Left kidney (tissue), 1 donor: ENCODE measurements at regions not wholly inside any gene's neighbourhood (a gene's known extent, or its start where the extent isn't known, plus 50 kb on each side); places are given as distances from the start of the nearest gene placed in this dataset.

Experiments
- DNase-seq: peaks from one replicate; pipeline ENCODE4 v3.0.0-alpha.2; 2013

DNA sequence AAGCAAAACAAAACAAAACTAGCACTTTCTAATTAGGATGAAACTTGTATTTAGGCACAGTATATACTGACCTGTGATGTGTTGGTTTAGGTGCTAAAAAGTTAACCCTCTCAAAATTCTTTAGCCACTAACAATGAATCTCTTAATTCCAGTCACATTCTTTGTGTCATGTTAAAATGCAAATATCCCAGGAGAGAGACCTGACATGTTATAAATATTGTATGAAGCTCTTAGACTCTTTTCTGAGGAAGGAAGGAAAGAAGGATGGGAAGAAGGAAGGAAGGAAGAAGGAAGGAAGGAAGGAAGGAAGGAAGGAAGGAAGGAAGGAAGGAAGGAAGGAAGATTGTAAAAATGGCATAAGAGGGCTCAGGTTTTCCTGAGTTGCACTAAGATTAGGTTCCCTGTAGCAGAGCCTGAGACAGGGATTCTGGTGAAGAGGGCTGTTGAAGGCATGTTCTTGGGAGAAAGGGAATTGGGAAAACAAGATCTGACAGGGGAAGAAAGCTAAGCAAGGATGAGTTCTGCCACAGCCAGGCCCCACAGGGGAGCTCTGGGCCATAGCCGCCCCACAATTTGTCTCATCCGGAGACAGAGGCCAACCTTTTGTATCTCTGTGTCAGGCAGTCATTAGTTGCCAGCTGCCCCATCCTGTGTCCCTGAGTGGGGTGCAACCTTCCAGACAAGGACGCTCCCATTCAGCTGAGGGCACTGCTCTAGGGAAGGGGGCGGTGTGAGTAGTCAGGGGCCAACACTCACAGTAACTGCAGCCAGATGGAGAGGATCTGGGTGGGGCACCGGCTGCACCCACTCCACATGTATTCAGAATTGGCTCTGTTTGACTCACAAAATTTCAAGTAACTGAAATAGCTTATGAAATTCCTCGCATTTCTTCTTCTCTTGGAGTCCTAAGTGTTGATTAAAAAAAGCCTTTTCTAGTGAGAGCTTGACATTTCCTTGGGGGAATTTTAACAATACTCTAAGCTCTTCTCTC lies 189.3 kb upstream of the ARG1 start:
- no peak for DNase-seq

DNA sequence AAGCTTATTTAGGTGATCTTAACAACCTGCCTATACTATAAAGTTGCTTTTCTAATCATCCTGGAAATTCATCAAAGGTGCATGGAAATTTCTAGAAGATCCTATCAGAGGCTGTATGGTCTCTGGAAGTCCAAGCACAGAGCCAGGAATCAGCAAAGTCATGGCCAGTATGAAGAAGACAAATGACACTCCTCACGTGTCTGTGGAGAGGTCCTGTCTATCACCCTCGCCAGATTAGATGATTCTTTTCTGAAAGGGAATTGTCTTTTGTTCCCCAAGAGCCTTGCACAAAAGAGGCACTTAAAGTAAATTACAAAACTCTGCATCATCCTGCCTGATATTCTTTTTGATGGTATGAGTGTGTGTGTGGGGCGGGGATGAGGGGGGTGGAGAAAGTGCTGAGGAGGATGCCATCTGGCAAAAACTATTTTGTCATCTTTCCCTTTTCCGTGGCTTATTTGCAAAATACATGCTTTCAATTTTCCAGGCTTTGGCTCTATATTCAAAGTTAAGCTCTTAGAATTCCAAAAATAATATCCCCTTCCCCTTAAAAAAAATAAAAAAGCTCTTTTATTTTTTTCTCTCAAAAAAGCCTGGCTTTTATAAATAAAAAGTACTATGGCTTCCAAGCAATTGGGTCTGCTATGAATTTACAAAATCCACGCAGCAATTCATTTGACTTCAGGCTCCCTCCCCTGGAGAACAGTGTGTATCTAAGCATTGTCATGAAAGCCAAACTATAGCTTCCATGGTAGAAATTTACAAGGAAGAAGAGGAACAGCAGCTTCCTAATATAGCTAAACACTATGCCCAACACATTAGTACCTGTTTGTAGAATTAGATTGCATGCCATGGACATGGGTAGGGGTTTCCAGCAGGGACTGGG lies 185.2 kb upstream of the ARG1 start:
- no peak for DNase-seq

GRCh38 chr6:131390322-131390721 lies 182.7 kb upstream of the ARG1 start:
- DNase-seq, result no peak

GRCh38 chr6:131391116-131391515 lies 181.9 kb upstream of the ARG1 start:
- DNase-seq, result no peak

DNA sequence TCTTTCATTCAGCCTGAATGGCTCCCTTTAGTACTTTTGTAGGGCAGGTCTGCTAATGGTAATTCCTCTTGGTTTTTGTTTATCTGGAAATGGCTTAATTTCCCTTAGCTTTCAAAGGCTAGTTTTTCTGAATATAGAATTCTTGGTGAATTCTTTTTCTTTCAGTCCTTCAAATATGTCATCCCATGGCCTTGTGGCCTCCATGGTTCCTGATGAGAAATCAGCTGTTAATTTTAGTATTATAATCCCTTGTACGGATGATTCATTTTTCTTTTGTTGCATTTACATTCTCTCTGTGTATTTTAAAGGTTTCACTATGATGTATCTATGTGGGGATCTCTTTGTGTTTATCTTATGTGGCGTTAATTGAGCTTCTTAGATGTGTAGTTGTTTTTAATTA lies 179.6 kb upstream of the ARG1 start:
- DNase-seq, result no peak

- DNase-seq, result no peak
These were observed 178.1 kb upstream of the ARG1 start for GRCh38 chr6:131394768-131395432.

DNA sequence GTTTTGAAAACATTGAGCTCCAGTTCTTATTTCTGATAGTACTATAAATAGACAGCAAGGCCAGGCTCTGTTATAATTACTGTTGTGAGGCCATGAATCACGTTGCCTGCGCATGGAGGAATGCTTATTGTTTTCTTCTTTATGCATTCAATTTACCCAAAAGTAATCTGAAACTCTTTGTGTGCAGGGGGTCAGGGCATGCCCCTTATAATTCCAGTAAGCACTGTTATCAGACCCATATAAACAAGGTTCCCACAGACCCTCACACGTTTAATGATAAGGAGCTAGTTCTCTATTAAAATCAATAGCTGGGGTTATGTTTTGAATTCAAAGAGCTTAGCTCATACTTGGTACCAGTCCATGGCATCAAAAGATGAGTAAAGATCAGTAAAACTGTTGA lies 174.8 kb upstream of the ARG1 start:
- no peak for DNase-seq

GRCh38 chr6:131399433-131399832 lies 173.6 kb upstream of the ARG1 start:
- DNase-seq, result no peak

DNA sequence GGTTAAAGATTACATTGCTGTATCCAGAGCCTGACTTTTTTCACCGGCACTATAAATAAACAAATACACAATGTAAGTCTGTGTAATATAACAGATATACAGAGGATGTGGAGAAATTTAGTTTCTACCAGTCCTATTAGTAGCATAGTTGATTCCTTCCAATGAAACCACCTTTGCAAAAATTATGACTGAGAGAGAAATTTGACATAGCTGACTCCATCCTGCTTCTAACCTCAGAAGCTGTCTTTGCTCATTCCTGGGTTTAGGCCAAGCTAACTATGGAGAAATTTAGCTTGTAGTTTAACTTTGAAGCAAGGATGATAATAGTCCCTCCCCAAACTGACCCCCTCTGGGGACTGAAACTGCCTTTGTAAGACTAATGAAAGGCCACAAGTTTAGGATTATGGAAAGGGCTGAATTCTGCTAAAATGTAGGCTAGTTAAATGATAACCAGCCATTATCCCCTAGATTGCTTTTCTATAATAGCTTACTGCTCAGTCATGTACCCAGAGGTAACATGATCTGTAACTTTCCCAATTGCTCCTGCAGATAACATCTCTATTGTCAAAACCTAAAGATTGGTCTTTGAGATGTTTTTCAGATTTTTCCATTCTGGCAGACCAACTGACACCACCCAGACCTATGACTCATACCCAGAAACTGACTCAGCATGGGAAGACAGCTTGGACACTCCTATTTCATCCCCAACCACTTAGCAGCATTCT lies 172.8 kb upstream of the ARG1 start:
- no peak for DNase-seq

GRCh38 chr6:131400779-131401496 lies 172.1 kb upstream of the ARG1 start:
- no peak for DNase-seq

DNA sequence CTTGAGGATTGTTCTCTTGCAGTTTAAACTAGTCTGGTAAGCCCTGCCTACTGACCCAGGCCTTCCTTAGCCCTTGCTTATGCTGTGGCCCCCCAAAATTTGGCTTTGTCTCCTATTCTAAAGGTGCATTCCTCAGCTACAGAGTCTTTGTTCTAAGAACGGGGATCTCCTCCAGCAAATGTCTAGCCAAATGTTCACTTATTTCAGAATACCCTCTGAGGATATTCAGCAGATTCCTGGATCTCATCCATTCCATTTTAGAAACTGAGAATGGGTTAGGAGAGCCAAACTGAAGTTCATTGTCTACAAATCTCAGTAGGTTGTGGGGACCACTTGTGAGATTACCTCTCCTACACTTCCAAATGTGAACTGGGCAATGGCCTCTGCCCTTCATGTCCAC lies 164.2 kb upstream of the ARG1 start:
- no peak for DNase-seq

GRCh38 chr6:131410785-131411184 lies 162.2 kb upstream of the ARG1 start:
- no peak for DNase-seq

DNA sequence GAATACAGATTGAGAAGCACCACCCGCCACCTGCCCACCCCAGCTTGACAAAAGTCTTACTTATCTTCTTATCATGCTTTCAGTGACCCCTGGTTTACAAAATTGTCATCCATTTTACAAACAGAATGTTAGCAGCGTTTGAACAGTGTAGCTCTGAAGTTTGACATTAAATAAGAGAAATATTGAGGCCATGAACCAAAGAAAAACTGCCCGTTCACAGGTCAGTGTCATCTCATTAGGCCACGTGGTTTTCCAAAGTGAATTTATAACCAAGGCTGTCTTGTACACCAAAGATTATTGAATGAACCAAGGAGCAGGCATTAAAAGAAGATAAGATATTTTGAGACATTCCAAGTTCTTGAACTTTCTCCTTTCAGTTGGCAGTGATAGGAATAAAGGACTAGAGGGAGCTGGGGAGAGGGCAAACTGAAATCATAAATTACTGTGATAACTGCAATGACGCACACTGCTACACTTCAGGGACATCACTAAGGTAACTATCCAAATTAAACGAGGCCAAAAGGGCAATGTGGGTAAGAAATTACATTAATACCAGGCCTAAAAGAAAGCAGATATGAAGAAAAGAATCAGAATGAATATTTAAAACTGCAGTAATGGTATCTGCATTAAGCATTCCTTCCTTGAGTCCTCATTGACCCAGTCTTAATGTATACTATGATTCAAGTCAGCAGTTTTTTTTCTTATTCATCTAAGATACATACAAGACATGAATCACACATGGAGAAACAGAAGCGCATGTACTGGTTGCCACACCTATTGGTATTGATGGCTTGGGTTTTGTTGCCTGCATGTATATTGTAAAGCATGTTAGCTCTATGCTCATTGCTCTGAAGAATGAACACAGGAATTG lies 159.8 kb upstream of the ARG1 start:
- DNase-seq, result no peak

DNA sequence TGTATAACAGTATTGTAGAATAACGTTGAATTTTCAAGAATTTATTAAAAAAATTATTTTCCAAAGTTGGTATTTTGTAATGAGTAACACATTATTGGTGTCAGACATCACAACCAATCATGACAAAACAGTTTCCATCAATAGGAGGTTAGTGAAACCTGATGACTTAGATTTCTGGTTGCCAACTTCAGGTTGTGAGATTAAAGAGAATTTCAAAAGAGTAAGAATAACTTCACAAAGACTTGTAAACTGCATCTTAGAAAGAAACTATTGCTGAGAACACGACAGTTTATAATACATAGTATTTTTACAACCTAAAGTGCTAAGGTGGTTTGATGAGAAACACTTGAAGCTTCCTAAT lies 159.2 kb upstream of the ARG1 start:
- no peak for DNase-seq

DNA sequence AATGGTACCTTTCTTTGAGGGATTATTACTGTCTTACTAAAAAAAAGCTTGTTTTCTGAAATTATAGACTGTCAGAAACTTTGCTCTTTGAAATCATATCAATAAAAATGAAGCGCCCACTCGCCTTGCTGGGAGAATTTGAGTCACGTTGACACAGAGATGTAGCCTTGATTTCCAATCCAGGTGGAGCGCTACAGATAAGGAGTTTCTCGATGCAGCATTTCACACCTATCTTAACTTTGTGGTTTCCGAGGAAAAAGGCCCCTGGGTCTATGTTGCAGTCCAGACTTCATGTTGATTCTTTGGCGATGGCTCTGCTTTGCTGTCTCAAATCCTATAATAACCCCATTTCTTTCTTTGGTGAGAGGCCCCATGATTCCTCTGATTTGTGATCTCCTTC lies 158.1 kb upstream of the ARG1 start:
- DNase-seq, result no peak

DNA sequence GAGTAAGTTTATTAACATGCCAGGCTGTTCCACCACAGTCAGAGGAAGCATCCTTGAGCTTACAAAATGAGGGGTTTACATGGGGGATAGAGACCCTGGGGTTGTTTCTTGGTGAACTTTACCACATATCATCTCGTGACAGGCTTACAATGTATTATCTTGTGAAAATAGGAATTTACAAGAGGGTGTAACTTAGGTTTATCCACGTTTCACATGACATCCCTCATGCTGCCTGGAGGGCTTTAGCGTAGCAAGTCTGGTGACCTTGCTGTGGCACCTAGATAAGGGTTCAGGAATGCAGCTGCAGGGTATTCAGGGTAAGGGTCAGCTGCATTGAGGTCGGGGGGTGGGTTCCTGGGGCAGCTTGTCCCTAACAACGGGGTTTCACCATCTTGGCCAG lies 154.6 kb upstream of the ARG1 start:
- no peak for DNase-seq

- no peak for DNase-seq
These were observed 153.3 kb upstream of the ARG1 start for GRCh38 chr6:131419702-131420101.

- DNase-seq, result no peak
These were observed 149.0 kb upstream of the ARG1 start for GRCh38 chr6:131424016-131424415.

DNA sequence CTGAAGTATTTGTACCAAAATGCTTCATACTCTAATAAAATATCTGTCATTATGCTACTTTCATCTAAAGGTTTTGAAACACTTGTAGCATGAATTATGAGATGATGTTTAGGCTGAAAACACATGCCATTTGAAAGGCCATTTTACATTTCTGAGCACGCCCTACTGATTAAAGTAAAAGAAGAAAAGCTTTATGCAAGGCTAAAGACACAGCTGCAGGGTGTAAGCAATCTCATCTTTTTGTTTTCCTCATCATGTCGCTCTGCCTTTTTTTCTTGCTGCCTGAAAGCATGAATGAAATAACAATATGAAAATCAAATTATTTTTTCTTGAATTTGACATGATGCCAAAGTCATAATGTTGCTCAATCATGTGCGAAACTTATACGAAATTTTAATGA lies 148.6 kb upstream of the ARG1 start:
- no peak for DNase-seq

- DNase-seq, result no peak
These were observed 145.5 kb upstream of the ARG1 start for GRCh38 chr6:131427434-131428058.
